B cell (primary cell): ENCODE measurements at regions not wholly inside any gene's neighbourhood (a gene's known extent, or its start where the extent isn't known, plus 50 kb on each side); places are given as distances from the start of the nearest gene placed in this dataset.

Source experiments
- CTCF ChIP-seq: fragments of 200-600 bp; IDR thresholded peaks from one replicate; pipeline ENCODE4 v1.8.0; 2022; ENCODE audit warnings: antibody characterized with exemption, mild to moderate bottlenecking
- EZH2 ChIP-seq: IDR thresholded peaks from 2 replicates; pipeline ENCODE4 v1.6.1; 2012; ENCODE audit warnings: borderline replicate concordance, low read depth, mild to moderate bottlenecking, moderate library complexity, low read length; ENCODE audit not compliant: insufficient read depth, poor library complexity, severe bottlenecking

GRCh38 chr1:228871314-228872061, 136.2 kb downstream of the RHOU start:
- TF ChIP-seq CTCF (no peak), EZH2 (no peak)
